Esophagus mucosa (tissue), 1 donor: ENCODE measurements at regions not wholly inside any gene's neighbourhood (a gene's known extent, or its start where the extent isn't known, plus 50 kb on each side); places are given as distances from the start of the nearest gene placed in this dataset.
"Not testable (repeated sequence)": the region's sequence is repeated elsewhere in the genome, so short reads cannot be mapped to it uniquely, and the experiment has no call there.

Source experiments
- ATAC-seq: fragments of 200-7000 bp; cut with Tn5 transposase; one replicate; pipeline ENCODE4 v1.9.1; 2020
- donor health status: DM: yes; HTN: yes; CAD: no.

GRCh38 chr17:64800987-64801386, 118.3 kb downstream of the LRRC37A3 start:
- not testable (repeated sequence) for ATAC-seq

- ATAC-seq, result not testable (repeated sequence)
These were observed 118.8 kb downstream of the LRRC37A3 start for GRCh38 chr17:64800361-64800895.

GRCh38 chr17:64799543-64800188, 119.6 kb downstream of the LRRC37A3 start:
- ATAC-seq, result not testable (repeated sequence)

GRCh38 chr17:64798961-64799360, 120.3 kb downstream of the LRRC37A3 start:
- not testable (repeated sequence) for ATAC-seq

- ATAC-seq, result not testable (repeated sequence)
These were observed 120.8 kb downstream of the LRRC37A3 start for GRCh38 chr17:64798489-64798790.

- ATAC-seq, result not testable (repeated sequence)
These were observed 121.4 kb downstream of the LRRC37A3 start for GRCh38 chr17:64797746-64798488.

GRCh38 chr17:64795342-64795741, 123.9 kb downstream of the LRRC37A3 start:
- not testable (repeated sequence) for ATAC-seq

- ATAC-seq, result not testable (repeated sequence)
These were observed 124.6 kb downstream of the LRRC37A3 start for GRCh38 chr17:64794548-64795274.

- ATAC-seq, result not testable (repeated sequence)
These were observed 125.2 kb downstream of the LRRC37A3 start for GRCh38 chr17:64794113-64794512.

GRCh38 chr17:64792793-64793575, 126.3 kb downstream of the LRRC37A3 start:
- peak; percentile 83 for ATAC-seq

GRCh38 chr17:64792276-64792675, 127.0 kb downstream of the LRRC37A3 start:
- ATAC-seq, result not testable (repeated sequence)

GRCh38 chr17:64791691-64792090, 127.6 kb downstream of the LRRC37A3 start:
- not testable (repeated sequence) for ATAC-seq

- ATAC-seq, result not testable (repeated sequence)
These were observed 128.1 kb downstream of the LRRC37A3 start for GRCh38 chr17:64791226-64791625.

- ATAC-seq, result not testable (repeated sequence)
These were observed 128.6 kb upstream of the SMURF2 start for GRCh38 chr17:64790690-64791089.

GRCh38 chr17:64790193-64790592, 128.1 kb upstream of the SMURF2 start:
- ATAC-seq, result not testable (repeated sequence)

- not testable (repeated sequence) for ATAC-seq
These were observed 126.9 kb upstream of the SMURF2 start for GRCh38 chr17:64789061-64789445.

GRCh38 chr17:64788286-64789060, 126.4 kb upstream of the SMURF2 start:
- ATAC-seq, result no peak

GRCh38 chr17:64787921-64788271, 125.8 kb upstream of the SMURF2 start:
- no peak for ATAC-seq

- ATAC-seq, result peak; percentile 39
These were observed 125.3 kb upstream of the SMURF2 start for GRCh38 chr17:64787255-64787920.

GRCh38 chr17:64786337-64786736, 124.2 kb upstream of the SMURF2 start:
- peak; percentile 86 for ATAC-seq

- no peak for ATAC-seq
These were observed 122.9 kb upstream of the SMURF2 start for GRCh38 chr17:64785011-64785421.
